ENCODE measurements at regions not wholly inside any gene's neighbourhood (a gene's known extent, or its start where the extent isn't known, plus 50 kb on each side); places are given as distances from the start of the nearest gene placed in this dataset.

DNA sequence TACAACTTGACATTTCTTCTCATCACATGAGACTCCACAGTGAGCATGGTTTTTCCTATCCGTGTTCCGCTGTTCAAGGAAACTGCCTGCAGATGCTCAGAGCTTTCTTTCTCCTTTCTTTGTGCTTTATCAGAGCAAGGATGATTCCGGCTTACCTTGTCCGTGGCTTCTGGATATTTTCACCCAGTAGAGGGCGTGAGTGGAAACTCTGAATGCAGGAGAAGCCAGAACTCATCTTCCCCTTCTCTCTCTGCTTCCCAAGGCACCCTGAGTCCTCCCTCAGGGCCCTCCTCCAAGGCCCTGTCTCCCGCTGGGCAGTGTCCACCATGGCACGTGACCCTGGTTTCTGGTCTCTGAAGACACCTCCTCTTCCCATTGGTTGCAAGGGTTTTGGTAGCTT is 721.1 kb upstream of the RBFOX1 start:
- TF ChIP-seq, protein P1, sequence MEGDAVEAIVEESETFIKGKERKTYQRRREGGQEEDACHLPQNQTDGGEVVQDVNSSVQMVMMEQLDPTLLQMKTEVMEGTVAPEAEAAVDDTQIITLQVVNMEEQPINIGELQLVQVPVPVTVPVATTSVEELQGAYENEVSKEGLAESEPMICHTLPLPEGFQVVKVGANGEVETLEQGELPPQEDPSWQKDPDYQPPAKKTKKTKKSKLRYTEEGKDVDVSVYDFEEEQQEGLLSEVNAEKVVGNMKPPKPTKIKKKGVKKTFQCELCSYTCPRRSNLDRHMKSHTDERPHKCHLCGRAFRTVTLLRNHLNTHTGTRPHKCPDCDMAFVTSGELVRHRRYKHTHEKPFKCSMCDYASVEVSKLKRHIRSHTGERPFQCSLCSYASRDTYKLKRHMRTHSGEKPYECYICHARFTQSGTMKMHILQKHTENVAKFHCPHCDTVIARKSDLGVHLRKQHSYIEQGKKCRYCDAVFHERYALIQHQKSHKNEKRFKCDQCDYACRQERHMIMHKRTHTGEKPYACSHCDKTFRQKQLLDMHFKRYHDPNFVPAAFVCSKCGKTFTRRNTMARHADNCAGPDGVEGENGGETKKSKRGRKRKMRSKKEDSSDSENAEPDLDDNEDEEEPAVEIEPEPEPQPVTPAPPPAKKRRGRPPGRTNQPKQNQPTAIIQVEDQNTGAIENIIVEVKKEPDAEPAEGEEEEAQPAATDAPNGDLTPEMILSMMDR (IDR thresholded peaks at IDR 0.05) = no peak
- TF ChIP-seq POLR2A (IDR thresholded peaks at IDR 0.05) = no peak

Measured in vagina (tissue), 2 donors.